G401 (cell line): ENCODE measurements at regions not wholly inside any gene's neighbourhood (a gene's known extent, or its start where the extent isn't known, plus 50 kb on each side); places are given as distances from the start of the nearest gene placed in this dataset.

Experiments
- DNase-seq: peaks from one replicate; pipeline ENCODE4 v3.0.0-alpha.2; 2015; ENCODE audit warnings: low spot score
- in situ Hi-C: cut with HindIII; loops from 2 replicates; pipeline ENCODE4 v1.10.0; 2016; ENCODE audit warnings: low sequenced_read_pairs, mixed read lengths

- in situ Hi-C loops = no loop called here
Measured at GRCh38 chr3:177512945-177513814, 315.9 kb upstream of the TBL1XR1 start.

DNA sequence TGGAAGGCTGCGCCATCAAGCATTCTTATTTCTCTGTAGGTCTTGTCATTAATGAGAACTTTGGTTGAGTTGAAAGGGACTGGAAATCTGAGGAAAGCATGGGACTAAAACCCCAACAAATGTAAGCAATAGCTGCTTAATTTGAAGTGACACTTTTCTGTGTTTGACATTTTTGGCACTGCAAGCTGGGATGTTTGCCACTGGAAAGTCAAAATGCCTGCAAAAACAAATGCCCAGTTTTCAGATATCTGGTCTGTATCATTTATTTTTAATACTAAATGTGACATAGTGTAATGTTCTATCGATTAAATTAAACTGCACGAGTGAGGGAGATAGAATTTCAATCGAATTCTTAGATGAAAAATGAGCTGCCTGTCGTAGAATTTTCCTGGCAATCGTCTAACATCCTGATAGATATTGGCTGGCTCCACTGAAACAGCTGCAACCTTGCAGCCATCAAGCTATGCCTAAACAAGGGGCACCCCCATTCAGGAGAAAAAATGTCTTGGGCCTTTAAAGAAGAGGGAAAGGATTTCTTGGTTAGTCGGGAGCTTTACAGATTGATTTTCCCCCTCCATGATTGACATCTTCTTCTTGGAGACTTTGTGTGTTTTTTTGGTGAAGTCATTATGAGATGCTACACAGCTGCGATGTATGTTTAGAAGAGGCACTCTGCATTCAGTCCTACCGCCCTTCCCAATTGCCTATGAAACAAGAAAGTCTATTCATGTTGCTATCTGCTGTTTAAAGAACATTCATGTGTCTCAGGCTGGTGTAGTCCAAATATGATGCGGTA, 316.7 kb upstream of the TBL1XR1 start:
- DNase-seq = no peak
- in situ Hi-C loops = no loop called here

More at GRCh38 chr3:177512945-177513814, 315.9 kb upstream of the TBL1XR1 start:
- no peak for DNase-seq

GRCh38 chr3:177514611-177515499, 317.6 kb upstream of the TBL1XR1 start:
- DNase-seq = no peak
- in situ Hi-C loops = no loop called here

DNA sequence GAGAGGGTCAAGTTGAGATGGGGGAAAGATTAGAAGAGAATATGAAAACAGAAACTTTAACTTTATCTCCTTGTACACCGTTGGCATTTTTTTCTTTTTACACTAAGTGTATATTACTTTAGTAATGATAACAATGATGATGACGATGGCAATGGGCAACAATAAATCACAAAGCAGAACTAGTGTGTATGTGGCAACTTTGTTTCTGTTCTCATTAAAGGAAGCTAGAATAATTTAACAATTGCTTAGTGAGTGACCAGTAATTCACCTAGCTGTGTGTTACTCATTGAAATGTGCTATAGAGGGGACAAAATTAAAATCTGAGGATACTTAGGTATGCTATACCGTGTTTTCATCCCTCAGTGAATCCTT, 318.5 kb upstream of the TBL1XR1 start:
- in situ Hi-C loops = no loop called here
- no peak for DNase-seq

GRCh38 chr3:177516158-177517011, 319.1 kb upstream of the TBL1XR1 start:
- in situ Hi-C loops = no loop called here
- peak; percentile 49 for DNase-seq

- in situ Hi-C loops = no loop called here
Measured at GRCh38 chr3:177517906-177518305, 320.6 kb upstream of the TBL1XR1 start.

DNA sequence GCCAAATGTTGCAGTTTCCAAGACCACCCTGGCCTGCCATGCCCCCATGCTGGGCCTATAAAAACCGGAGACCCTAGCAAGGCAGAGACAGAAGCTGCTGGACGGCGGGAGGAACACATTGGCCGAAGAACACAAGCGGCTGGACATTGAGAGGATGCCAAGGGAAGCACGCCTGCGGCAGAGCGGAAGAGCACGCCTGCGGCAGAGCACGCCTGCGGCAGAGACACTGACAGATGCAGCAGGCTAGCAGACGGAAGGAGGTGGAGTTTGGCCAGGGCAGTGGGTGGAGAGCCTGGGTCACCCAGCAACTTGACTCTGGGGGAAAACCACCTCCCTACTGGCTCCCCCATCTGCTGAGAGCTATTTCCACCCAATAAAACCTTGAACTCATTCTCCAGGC, 322.3 kb upstream of the TBL1XR1 start:
- in situ Hi-C loops = no loop called here

More at GRCh38 chr3:177517906-177518305, 320.6 kb upstream of the TBL1XR1 start:
- DNase-seq = no peak

DNA sequence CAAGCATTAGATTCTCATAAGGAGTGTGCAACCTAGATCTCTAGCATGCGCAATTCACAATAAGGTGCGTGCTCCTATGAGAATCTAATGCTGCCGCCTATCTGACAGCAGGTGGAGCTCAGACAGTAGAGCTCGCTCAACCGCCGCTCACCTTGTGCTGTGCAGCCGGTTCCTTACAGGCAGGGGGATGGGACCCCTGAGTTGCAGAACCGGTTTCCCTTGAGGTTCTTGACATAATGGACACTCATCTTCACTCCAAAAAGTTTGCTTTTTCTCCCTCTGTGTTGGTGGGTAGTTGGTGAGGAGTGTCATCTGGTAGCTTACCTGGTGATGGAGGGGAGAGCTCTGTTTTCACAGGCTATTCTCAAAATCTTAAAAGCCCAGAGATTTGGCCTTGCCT, 324.0 kb upstream of the TBL1XR1 start:
- in situ Hi-C loops = no loop called here
- no peak for DNase-seq

More for the DNA sequence above, 322.3 kb upstream of the TBL1XR1 start:
- peak; percentile 85 for DNase-seq

DNA sequence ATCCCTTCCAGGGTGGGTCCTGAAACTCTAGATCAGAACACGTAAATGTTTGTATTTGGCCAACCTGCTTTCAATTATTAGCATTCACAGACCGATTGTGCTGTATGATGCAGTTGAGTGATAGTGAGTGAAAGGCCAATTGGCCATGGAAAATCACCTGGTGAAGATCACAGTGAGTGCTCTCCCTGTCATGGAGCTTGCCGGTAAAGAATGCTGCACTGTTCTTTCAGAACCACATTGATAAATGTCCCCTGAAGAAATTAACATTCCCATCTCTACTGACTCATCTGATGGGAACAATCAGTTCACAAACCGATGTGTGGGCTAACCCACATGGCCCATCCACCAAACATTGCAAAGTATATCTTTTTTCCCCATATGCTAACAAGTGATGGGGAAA, 324.8 kb upstream of the TBL1XR1 start:
- no peak for DNase-seq
- in situ Hi-C loops = no loop called here

- no peak for DNase-seq
- in situ Hi-C loops = no loop called here
Measured at GRCh38 chr3:177523067-177523675, 325.9 kb upstream of the TBL1XR1 start.

- DNase-seq = no peak
Measured at GRCh38 chr3:177523872-177524438, 326.7 kb upstream of the TBL1XR1 start.

GRCh38 chr3:177524742-177525141, 327.5 kb upstream of the TBL1XR1 start:
- DNase-seq = no peak
- in situ Hi-C loops = no loop called here

More at GRCh38 chr3:177523872-177524438, 326.7 kb upstream of the TBL1XR1 start:
- in situ Hi-C loops = no loop called here

DNA sequence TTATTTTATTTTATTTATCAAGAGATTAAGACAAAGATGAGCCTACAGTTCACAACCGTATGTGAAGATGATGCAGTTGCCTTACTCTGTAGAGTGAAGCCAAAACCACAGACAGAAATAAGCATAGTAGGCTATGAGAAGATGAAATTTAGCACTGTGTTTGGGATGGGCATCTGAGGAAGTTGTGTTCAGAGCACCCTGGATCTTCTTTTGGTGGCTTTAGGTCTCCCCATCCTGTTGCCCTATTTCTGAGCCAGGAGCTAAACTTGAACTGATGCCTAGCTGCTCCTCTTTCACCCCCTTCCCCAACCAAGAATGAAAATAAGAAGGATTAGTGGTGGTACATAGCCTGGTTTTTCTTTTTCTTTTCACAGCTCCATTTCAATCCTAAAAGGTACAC, 328.1 kb upstream of the TBL1XR1 start:
- no peak for DNase-seq
- in situ Hi-C loops = no loop called here

- DNase-seq = no peak
- in situ Hi-C loops = no loop called here
Measured at GRCh38 chr3:177525987-177526712, 328.9 kb upstream of the TBL1XR1 start.

DNA sequence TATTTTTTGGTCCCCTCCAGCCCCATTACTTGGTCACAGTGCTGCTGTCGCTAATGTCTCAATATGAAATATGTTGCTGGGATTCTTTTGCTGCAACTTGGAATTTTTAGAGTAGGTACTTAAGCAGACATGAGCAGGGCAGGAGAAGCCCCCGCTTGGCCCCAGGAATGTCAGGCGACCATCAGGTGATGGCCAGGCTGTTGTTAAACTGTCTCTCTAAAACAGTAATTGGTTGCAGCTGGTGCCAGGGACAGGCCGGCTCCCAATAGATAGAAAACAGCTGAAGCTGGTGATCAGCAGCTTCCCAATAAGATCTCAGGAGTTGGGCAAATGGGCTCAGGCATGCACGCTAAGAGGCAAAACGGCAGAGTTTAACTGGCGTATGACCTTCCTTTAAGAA, 329.9 kb upstream of the TBL1XR1 start:
- DNase-seq = no peak
- in situ Hi-C loops = no loop called here

GRCh38 chr3:177528306-177529070, 331.2 kb upstream of the TBL1XR1 start:
- in situ Hi-C loops = no loop called here
- no peak for DNase-seq
